HG02981 (cell line): ENCODE measurements at regions not wholly inside any gene's neighbourhood (a gene's known extent, or its start where the extent isn't known, plus 50 kb on each side); places are given as distances from the start of the nearest gene placed in this dataset.

Experiments
- ATAC-seq: cut with Tn5 transposase; IDR thresholded peaks from one replicate; pipeline ENCODE4 v1.9.1; 2021; ENCODE audit warnings: mild to moderate bottlenecking, moderate library complexity; ENCODE audit not compliant: unreplicated experiment

GRCh38 chr5:89946508-89946907, 463.0 kb downstream of the CETN3 start:
- ATAC-seq: no peak

DNA sequence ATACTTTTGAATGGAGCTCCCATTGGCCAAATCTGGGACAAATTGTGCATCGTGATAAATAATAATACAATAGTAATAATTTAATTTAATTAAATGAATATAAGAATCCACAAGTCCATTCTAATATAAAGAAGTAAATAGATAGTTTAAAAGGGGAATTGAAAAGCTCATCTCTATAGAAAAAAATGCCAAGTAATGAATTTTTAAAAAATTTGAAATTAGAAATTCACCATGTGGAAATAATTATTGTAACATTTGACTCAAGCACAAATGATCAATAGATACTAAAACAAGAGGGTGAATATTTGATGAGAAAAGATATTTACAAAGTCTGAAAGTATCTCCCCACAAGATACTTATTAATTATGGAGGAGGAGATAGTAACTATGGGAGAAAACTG, 467.4 kb downstream of the CETN3 start:
- no peak for ATAC-seq

DNA sequence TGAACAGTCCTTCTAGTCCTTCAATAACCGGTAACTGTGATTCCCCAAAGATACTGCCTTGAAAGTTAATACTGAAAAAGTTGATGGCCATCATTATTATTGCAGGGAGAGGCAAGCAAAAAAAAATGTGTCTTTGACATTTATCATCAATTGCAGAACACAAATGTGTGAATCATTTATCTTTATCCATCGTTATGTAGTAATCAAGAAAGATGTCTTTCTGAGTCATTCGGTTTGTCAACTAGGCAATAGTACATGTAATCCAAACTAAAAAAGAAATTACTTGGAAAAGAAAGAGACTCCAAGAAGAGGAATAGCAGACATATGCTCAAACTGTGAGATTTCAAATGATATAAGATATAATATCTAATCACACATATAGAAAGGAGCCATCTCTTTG, 473.0 kb downstream of the CETN3 start:
- no peak for ATAC-seq

- peak; percentile 60 for ATAC-seq
These were observed 475.5 kb downstream of the CETN3 start for GRCh38 chr5:89934069-89934468.

GRCh38 chr5:89932771-89933181, 476.8 kb downstream of the CETN3 start:
- ATAC-seq: no peak

GRCh38 chr5:89930591-89931392, 478.8 kb downstream of the CETN3 start:
- peak; percentile 77 for ATAC-seq

DNA sequence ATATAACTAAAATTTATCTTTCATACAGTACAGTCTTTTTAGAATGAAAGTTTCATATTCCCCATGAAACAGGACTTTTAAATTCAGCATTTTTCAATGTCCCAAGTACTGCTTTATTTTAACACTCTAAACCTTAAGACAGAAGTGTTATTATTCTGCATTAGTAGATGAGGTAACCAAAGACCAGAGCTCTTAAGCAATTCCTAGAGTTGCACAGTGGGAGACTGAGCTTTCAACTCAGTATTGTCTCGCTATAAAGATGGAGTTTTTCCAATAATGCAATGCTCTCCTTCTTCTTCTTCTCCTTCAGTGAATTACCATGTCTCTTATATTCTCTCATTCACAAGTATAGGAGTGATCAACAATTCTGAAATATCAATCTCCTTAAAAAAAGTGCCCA, 479.7 kb downstream of the CETN3 start:
- no peak for ATAC-seq

- no peak for ATAC-seq
These were observed 480.4 kb downstream of the CETN3 start for GRCh38 chr5:89929173-89929572.

DNA sequence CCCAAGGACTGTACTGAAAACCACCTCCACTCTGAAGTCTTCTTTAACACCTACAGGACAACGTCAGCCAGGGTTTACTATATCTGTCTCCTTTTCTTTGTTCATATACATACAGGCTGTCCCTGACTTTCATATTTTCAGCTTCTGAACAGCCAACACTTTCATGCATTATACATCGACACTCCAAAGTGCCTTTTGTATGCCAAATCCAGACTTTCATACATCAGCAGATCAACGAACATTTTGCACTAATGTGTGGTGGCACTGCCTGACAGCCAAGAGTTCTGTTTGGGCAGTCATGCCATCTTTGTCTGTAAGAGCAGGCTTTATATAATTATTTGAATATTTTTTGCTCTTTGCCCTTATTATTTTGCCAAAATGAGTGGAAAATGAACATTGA, 487.4 kb downstream of the CETN3 start:
- ATAC-seq: no peak

GRCh38 chr5:89917112-89917511, 492.4 kb downstream of the CETN3 start:
- ATAC-seq: no peak

DNA sequence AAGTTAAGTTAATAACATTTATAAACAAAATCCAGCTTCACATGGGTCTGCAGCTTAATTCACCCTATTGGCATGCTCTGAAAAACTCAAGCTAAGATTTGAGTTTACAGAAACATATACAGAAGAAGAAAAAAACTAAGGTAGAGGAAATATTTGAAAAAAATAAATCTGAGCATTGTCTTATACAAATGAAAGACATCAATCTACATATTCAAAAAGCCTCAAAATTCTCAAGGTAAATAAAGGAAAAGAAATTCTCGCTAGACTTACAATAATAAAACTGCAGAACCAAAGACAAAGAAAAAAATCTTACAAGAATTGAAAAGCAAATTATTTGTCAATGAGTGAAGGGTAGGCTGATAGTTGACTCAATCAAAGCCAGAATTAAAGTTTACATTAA, 493.4 kb downstream of the CETN3 start:
- no peak for ATAC-seq

DNA sequence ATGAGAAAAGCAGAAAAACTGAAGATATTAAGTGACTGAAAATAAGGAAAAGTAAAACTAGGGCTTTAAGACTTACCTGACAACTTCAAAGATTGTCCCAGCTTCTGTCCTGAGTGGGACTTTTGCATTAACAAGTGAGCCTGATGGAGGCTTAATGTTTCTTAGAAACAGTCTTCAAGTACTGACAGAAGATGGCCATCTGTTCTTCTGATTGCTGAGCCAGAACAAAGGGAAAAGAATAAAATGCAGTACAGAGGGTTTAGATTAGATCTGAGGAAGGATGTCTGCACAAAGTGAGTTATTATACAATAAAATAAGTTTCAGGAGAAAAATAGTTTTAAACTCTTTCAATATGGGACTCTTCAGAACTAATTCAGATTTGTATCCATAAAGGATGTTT, 500.7 kb downstream of the CETN3 start:
- ATAC-seq: no peak

GRCh38 chr5:89904442-89904841, 505.1 kb downstream of the CETN3 start:
- no peak for ATAC-seq

DNA sequence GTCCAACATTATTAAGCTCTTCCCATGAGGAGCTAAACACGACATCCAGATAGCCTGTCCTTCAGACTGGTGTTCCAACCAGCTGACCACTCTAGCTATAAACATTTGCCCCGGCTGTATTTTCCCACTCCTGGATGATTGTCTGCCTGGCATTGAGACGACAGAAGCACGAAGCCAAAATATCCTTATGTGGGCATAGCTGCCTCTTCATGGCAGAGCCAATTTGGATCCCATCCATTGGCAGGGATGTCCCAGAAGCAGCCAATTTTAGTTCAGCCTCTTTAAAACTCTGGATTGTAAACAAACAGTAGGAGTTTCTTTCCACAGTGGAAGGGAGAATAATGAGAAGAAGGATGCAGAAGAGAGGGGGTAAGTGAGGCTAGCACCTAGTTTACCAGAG, 507.6 kb downstream of the CETN3 start:
- ATAC-seq: no peak

DNA sequence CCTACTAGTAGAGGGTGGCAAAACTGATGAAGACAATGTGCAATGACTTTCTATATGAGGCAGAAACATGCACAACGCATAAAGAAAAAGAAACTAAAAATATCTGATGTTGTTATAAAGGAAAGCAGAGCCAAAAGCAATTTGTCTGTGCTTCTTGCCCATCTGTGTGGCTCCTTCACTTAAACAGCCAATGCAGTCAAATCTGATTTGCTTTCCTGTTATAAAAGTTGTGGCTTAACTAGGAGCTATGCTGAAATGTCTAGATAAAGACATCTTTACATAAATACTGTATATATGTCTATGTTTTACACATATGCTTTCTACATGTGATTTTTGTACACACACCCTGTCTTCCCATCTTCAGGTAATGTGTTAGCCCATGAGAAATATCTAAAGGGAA, 508.2 kb downstream of the CETN3 start:
- no peak for ATAC-seq

- ATAC-seq: no peak
These were observed 509.2 kb downstream of the CETN3 start for GRCh38 chr5:89900346-89900745.

DNA sequence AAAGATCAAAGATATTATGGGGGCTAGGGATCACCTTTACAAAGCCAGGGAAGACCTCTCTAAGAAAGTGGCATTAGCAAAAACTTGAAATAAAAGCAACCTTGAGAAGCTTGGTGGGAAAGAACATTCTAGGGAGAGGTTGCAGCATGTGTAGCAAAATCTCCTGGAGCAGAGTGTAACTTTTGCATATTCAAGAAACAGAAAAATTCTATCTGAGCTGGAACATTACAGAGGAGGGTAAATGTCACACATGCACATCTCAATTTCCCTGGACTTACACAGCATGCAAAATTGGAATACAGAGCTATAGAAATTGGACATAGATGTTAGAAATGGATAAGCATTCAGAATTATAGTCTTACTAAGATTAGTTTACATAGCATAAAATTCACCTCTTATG, 510.0 kb downstream of the CETN3 start:
- no peak for ATAC-seq

DNA sequence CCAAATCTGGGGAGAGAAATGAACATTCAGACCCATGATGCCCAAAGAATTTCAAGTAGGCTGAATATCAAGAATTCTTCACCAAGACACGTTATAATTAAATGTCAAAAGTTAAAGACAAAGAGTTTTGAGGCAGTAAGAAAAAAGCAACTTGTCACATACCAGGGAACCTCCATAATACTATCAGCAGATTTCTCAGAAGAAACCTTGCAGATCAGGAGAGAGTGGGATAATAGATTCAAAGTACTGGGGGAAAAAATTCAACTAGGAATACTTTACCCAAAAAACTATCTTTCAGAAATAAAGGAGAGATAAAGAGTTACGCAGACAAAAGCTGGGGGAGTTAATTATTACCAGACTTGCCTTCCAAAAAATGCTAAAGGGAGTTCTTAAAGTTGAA, 516.0 kb downstream of the CETN3 start:
- no peak for ATAC-seq

GRCh38 chr5:89885670-89886069, 523.9 kb downstream of the CETN3 start:
- no peak for ATAC-seq

GRCh38 chr5:89883967-89884366, 525.6 kb downstream of the CETN3 start:
- ATAC-seq: no peak

GRCh38 chr5:89878140-89879132, 531.1 kb downstream of the CETN3 start:
- ATAC-seq: no peak

- ATAC-seq: no peak
These were observed 537.6 kb downstream of the CETN3 start for GRCh38 chr5:89871906-89872305.
